HG03378 (cell line): ENCODE measurements at regions not wholly inside any gene's neighbourhood (a gene's known extent, or its start where the extent isn't known, plus 50 kb on each side); places are given as distances from the start of the nearest gene placed in this dataset.

ENCODE experiments used
- ATAC-seq: cut with Tn5 transposase; IDR thresholded peaks from one replicate; pipeline ENCODE4 v1.9.1; 2021; ENCODE audit warnings: mild to moderate bottlenecking, moderate library complexity; ENCODE audit not compliant: unreplicated experiment

DNA sequence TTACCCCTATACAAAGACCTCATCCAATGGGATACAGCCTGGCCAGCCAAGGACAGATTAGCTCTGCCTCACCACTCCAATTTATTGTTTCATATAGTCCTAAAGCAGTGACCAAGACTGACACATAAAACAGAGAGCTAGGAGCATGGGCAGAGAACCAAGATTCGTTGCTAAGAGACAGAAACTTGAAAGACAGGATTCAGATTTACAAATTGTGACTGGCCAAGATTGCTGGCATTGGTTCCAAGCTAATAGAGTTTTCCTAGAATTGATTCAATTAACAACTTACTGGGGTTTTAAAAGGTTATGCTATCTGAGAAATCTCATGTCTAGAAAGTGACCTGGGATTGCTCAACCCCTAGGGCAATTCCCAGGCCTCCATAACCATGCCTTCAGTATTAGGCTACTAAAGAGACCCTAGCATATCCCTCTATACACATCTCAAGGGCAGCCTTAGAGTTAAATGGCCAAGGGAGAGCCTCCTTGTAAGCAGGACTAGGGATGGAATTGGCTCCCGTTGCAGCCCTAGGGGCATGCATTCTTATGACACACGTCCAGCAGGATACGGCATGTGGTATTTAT is 75.6 kb downstream of the ICOS start:
- ATAC-seq, result no peak

DNA sequence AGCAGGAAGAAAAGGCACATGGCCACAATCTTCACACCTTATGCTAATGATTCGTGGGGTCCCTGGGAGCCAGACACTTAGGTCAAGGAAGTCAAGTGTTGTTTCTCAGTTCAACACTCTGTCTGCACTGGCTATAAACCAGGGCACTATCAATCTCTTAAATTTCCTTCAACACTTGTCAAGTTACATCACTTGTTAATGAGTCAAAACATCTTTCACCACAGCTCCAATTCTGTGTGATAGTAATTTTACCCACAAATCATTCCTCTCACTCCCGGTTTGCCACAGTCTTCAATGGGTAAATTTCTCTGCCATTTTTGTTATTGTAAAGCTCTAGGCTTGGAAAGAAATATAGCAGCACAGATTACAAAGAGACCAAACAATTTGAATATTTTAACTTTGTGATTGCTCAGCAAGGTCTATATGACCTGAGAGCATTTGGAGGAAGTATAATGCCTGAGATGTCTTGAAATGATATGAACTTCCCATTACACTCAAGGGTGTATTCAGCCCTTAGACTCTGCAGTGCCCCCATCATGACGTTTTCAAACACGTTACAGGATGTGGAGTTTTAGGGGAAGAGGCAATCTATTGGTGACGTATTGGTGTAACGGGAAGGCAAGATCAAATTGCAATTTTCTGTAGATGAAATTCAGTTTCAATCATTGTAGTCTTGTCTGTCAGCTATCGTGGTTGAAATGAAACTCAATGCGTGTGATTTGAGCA is 78.7 kb downstream of the ICOS start:
- ATAC-seq, result no peak

DNA sequence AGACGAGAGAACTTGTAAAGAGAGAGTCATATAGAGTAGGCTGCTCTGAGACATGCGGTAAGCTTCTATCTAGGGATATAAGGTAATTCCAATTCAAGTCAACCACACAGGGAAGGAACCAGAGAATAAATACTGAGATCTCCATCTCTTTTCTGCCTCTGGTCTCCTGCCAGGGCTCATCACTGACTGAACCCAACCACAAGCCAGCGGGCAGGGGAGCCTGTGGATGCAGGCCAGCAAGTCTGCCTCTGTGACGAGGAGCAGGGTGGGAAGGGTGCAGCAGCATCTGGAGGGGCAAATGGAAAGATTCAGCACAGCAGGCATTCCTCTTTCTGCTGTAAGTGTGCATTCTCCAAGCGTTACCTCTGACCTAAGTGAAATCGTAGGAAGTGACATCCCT is 82.2 kb downstream of the ICOS start:
- ATAC-seq, result no peak

DNA sequence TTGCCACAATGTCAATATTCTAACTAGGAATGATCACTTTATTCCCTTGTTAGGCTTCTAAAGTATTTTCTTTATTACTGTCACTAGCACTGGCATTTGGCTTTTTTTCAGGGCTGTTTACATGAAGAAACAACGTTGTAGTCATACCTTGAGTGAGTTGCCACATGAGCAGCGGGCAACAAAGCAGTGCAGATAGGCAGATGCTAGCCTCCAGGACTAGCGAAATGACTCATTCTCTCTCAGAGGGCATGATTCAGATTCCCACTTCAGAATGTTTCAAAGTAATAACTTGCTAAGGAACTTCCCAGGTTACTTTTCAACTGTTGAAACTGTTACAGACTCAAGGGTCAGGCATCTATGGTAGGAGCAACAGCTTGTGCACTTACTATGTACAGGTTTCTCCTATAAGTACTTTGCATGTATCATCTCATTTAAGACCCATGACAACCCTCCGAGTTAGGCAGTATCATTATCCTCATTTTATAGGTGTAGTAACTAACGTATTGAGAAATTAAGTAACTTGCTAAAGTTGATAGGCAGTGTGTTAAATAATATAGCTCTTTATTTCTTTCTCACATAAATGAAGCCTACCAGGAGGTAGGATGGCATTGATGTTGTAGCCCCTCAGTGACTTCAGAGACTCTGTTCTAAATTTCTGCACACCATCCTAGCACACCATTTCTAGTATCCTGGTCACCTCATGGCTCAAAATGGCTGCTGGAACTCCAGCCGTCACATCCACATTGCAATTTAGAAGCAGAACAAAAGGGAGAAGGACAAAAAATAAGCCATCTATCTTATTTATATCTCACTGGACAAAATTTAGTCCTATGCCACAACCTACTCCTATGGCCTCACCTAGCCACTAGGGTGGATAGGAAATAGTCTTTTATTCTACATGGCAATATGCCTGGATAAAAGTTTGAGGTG is 83.3 kb downstream of the ICOS start:
- peak; percentile 88 for ATAC-seq

DNA sequence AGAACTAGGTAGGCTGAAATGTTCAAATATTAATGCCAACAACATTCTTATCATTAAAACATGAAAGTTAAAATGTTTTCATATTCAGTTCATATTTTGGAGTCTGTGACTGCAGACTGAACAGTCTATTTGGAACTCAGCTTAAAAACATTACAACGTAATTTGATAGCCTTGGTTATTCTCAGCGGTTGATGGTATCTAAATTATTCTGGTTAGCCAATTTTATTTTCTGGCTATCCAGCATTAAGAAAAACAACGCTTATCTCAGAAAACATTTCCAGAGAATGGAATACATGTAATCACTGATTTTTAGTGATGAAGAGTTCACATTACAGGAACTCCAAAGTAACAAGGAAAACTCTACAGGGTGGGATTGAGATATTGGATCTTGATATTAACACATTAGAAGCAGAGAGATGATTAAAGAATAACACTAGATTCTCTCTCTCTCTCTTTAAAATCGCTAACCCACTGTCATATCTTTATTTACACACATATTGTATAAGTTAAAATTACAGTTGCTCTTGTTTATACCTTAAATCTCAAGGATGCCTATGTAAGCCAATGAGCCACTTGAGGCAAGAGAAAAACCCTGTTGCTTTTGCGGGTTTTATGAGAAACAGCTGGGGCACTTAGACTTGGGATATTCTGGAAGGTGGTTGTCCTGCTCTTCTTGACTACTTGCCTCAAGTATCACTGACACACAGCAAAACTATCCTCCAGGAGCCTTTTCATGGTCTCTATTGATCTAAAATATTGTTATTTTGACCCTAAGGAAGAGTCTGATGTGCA is 84.9 kb downstream of the ICOS start:
- no peak for ATAC-seq

DNA sequence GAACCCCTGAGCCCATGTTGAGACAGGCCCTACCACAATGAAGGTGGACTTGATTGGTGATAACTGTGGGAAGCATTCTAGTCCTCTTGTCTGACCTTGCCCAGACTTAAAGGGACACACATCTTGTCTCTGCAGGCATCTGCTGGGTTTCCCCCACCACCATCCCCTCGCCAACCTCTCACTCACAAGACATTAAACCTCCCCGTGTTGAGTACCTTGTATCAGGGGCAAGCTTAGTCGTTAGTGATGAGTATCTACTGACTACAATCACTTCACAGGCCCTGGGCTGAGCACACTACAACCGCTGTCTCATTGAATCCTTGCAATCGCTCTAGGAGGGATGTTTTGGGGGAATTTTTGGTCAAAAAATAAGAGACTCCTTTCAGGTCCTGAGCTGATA is 86.0 kb downstream of the ICOS start:
- ATAC-seq, result no peak

DNA sequence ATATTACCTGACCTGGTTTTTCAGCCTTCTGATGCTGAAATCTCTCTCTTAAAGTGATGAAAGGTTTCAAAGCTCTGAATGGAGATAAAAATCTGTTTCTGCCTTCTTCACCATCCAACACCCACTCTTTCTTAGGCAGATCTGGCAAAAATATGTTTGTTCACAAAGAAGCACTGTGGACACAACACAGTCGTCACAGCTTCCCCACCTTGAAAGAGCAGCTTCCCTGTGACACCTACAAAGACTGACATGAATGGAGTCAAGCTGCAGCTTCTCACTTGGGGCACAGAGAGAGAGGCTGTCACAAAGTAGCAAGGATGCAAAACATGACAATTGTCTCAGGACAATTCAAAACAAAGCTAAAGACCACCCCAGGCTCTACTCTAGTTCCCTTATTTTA is 86.5 kb downstream of the ICOS start:
- ATAC-seq, result no peak

DNA sequence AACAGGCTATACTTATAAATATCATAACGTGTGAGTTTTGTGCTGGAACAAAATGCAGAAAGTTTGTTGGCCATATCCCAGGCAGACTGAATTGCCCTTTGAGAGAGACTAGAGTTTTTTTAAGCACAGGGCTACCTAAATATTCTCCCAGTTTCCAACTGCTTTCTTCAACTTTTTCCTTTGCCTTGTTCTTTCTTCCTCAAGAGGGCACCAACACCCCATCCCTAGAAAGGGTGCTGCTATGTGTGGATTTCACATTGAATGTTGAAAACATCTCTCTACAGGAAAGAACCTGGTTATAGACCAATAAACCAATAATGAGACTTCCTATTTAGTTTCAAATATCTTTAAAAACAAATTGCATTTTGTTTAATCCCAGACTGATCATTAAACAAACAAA is 87.9 kb downstream of the ICOS start:
- ATAC-seq, result no peak

DNA sequence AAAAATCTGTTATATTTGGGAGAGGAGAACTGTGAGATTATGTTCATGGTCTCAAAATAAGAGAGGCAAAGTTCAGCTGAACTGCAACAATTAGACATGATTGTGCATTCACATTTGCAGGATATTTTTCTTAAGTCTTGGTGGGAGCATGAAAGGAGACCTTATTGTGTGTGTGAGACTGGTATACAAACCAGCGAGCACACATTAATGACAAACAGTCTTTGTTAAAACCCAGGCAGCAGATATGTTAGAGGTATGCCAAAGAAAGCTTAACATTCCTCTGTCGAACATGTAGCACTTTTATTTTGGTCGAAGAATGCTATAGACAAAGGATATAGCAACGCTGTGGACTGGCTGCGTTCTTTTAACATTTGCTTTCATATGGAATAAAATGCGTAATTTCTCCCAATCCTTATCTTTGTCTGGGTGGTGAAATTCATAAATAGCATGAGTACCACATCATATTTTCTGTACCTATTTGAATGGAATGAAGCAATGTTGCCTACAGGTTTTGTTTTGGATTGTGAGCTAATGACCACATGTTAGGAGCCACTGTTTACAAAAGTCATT is 88.4 kb downstream of the ICOS start:
- no peak for ATAC-seq

DNA sequence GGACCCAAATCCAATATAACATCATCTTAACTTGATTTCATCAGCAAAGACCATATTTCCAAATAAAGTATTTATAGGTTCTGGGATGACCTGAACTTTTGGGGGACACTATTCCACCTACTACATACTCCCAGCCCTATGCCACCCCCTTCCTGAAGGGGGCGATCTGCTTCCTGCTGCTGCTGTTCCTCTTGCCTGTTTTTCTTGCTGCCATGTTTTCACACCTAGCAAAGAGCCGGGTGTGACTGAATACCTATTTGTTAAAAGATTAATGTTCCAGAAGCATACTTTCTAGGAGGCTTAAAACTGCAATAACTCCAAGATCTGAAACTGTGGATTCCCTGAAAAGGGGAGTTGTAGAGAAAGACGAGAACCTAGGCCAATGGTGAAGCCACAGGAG is 89.7 kb downstream of the ICOS start:
- no peak for ATAC-seq

DNA sequence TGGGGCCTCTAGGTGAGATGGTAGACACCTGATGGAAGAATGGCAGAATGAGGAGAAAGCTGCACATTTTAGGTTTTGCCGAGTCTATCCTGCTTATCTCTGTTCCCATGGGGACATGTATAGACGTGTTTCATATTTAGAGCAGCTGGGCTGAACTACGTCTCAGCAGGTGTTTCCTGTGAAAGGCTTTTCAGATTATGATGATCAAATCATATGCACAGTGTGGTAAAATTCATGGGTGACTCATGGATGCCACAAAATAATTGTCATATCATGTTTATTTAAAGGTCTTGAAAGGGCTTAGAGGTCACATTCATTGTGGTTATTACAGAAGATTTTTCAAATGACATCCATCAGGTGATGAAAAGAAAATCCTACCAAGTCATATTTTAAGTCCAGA is 90.5 kb downstream of the ICOS start:
- ATAC-seq, result peak; percentile 93

DNA sequence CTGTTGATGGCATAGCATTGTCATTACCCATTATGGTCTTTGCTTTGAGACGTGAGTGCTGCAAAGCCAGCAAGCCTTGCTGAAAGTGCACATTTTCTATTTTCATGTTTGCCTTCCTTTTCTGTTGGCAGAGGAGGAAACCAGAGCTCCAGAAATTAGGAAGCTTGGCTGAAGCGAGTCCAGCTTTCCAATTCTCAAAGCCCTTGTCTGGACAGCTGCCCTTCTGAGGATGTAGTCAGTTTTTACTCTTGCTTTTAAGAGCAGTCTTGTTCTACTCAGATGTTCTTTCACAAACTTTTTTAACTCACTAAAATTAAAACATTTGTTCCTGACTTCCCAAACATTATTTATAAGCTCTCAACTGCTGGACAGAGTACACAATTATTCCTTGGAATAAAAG is 93.8 kb downstream of the ICOS start:
- no peak for ATAC-seq

DNA sequence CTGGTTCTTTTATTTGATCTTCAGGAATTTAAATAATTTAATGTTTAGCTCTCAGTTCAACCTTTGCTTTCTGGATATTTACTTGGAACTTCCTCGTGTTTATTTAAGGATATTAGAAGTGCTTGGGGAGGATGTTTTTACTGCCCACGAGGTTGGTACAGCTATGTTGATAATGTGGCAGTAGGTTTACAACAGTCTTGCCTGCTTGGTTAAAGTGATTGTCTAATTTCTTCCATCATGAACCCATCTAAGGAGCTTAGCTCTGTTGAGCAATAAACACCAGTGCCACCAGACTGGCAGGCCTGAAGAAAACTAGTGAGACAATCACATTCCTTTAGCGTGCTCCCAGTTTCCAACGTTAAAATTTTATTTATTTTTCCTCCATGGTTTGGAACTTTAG is 94.5 kb downstream of the ICOS start:
- no peak for ATAC-seq

DNA sequence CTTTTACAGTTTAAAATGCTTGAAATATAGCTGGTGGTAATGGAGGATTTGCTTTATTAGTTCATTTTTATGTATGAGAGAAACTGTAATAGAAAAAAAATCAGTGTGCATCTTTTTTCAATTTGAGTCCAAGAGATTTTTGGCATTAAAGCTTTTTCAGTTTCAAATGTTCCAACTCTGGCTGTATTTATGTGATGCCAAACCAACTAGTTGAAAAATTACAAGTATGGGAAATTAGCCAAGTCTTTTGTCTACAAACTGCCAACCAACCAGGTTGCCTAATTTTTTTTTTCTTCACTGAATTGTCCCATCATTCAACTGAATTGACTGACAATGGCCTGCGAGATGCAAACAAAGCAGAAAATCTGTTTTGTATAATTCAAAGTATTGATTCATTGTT is 95.7 kb downstream of the ICOS start:
- ATAC-seq, result no peak

DNA sequence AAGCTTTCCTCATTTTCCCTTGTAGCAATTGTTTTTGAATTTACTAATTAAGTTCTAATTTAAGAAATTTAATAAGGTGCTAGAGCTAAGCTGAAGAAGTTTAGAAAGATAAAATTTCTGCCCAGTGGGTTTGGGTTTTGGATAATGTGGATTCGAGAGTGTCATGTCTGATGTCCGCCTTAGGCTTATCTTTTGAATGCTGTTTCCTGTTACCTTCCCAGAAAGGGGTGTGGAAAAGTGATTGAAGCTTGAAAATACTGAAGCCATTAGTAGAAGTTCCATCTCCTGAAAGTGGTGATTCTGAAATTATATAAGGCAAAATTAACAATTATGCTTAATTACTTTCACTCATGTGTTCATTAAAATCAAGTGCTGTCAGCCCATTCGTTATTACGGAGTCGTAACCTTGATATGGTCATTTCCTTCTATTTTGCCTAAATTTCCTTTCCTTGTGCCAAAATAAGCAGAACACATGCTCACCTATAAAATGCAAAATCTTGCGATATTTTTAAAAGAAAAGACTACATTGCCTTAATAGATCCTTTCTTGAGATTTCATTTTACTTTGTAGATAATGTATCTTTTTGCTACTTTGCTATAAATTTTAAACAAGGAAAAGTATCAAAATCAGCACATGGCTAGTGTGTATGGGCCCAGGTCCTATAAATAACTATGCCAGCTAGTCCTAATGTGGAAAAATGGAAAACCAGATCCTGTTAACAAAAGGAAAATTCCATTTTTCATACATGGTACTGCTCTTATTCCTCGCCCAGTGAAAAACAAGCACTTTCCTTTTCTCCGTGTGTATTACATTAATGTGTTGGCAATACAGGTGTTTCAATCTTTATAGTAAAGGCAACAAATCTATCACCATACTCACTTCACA is 97.3 kb downstream of the ICOS start:
- ATAC-seq, result no peak

DNA sequence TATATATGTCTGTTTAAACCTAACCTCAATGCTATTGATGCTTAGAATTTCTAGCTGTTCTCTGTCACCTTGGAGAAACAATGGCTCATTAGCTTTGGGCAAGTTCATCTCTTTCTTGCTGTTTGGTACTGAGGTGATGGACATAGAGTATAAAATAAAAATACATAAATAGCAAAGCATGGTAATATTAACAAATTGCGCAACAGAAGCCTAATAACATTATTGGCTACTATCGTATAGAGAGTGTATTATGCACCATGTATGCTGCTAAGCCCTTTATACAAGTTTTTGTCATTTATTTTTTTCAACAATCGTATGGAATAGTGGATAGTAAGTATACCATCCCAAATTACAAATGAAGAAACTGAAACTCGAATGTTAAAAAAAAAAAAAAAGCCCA is 100.1 kb downstream of the ICOS start:
- ATAC-seq, result no peak

DNA sequence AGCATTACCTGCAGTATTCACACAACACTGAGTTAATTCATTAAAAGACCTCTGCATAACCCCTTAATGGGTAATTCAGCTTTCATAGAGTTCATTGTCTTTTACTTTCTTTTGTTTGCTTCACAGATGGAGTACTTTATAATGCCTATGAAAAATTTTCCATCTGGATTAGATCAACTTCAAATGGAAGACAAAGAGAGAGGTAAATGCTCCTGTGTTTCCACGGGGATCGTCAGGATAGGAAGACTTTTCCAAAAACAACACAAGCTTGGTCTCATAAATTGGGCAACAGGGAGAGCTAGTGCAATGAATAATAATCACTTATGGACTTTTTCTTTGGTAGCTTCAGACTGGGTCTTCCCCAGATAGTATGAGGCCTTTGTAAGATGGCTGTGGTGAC is 100.7 kb downstream of the ICOS start:
- ATAC-seq, result no peak

DNA sequence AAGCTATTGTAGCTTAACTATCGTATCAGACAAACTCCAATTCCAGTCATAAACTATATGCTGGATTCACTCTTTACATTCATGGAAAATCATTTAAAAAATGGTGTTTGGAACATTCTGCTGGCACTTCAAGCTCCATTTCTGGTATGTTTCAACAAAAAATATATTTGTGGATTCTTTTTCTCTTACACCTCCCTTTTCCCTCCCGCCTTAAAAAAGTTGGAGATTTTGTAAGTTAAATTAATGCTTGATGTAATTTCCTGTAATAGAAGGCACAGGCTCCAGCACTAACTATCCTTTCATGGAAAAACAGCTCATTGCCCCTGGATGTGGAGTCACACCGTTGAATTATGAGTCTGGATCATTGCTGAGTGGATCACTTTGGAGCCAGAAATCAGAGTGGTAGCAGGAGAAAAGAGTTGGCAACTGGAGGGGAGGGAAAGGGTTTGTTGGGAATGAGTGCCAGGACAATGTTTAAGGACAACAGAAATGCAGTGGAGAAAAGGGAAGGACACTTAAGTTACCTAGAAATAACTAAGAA is 102.8 kb downstream of the ICOS start:
- ATAC-seq, result no peak

DNA sequence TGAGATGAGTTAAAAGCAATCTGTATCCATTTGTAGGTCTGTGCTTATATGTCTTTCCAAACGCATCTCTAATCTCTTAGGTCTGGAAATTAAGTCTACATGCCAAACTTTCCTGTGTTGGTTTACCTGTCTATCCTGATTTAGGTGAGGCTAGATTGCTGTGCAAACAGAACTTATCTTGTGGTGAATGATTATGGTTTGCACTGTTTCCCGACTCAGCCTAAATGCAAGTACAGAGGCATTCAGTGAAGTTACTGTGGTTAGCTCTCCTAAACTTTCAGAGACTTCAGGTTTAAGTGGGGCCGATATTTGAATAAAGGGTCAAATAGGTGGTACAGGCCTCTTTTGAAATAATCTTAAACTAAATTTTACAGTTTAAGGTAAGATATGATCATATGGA is 103.5 kb downstream of the ICOS start:
- ATAC-seq, result no peak

DNA sequence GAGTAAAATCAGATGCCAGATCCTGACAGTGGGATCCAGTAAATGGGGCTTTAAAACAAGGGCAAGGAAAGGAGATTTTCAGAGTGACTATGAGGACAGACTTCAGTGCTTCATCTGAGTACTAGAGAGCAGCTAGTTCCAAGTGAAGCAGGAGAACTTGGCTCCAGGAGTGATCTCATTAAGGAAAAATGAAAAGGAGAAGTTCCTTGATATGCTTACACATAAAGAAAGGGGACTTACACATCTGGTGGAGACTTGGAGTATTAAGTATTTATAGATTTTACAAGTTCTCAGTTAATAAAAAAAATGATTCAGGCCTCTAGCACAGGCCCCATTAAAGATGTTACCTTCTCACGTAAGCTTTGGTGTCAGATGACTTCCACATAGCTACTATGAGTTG is 105.8 kb downstream of the ICOS start:
- no peak for ATAC-seq
